ENCODE measurements at regions not wholly inside any gene's neighbourhood (a gene's known extent, or its start where the extent isn't known, plus 50 kb on each side); places are given as distances from the start of the nearest gene placed in this dataset.

- Histone ChIP-seq H3K4me1 (ENCODE audit: insufficient read depth, low read length, poor library complexity, severe bottlenecking) (no peaks in the 10 kb centered on the region), H3K79me2 (ENCODE audit: insufficient read depth, low read depth, low read length) (no peaks in the 10 kb centered on the region), H4K20me1 (ENCODE audit: insufficient read depth, low read length) (no peaks in the 10 kb centered on the region), H3K9me3 (ENCODE audit: low read length) (no peaks in the 10 kb centered on the region), H2AFZ (ENCODE audit: low read length) (no peak overlapping the region), H3K4me3 (ENCODE audit: low read depth, low read length, poor library complexity, severe bottlenecking) (no peak overlapping the region), H3K9me2 (ENCODE audit: insufficient read depth, low read length) (no peaks in the 10 kb centered on the region), H3K27ac (ENCODE audit: low read depth, low read length, poor library complexity, severe bottlenecking) (no peak overlapping the region), H3K4me2 (ENCODE audit: low read length) (no peak overlapping the region), H3K36me3 (ENCODE audit: insufficient read depth, low read length) (no peaks in the 10 kb centered on the region)
- DNase-seq (ENCODE audit: low spot score) = no peak
- POLR2A ChIA-PET = no interaction called here
- no TSS peak for BruUV-seq (replicated peaks)
- intact Hi-C loops (cut with micrococcal nuclease; ENCODE audit: unreplicated experiment) = no loop called here
- CTCF ChIA-PET (ENCODE audit: unreplicated experiment) = no interaction called here
- TF ChIP-seq EZH2phosphoT487 (IDR thresholded peaks at IDR 0.05; ENCODE audit: borderline replicate concordance, low read depth, low read length) (no peak), CTCF (conservative IDR thresholded peaks at IDR 0.05; ENCODE audit: low read length) (no peak)
Observed at GRCh38 chr5:89265511-89266179, 382.7 kb upstream of the MEF2C start.

- Histone ChIP-seq H3K79me2 (ENCODE audit: insufficient read depth, low read depth, low read length) (no peaks in the 10 kb centered on the region), H3K27ac (ENCODE audit: low read depth, low read length, poor library complexity, severe bottlenecking) (no peak overlapping the region), H3K9me2 (ENCODE audit: insufficient read depth, low read length) (no peaks in the 10 kb centered on the region), H3K36me3 (ENCODE audit: insufficient read depth, low read length) (no peaks in the 10 kb centered on the region), H3K4me3 (ENCODE audit: low read depth, low read length, poor library complexity, severe bottlenecking) (no peak overlapping the region), H2AFZ (ENCODE audit: low read length) (no peak overlapping the region), H3K4me2 (ENCODE audit: low read length) (no peak overlapping the region), H3K4me1 (ENCODE audit: insufficient read depth, low read length, poor library complexity, severe bottlenecking) (no peaks in the 10 kb centered on the region), H3K9me3 (ENCODE audit: low read length) (no peaks in the 10 kb centered on the region), H4K20me1 (ENCODE audit: insufficient read depth, low read length) (no peaks in the 10 kb centered on the region)
- TF ChIP-seq CTCF (conservative IDR thresholded peaks at IDR 0.05; ENCODE audit: low read length) (no peak), EZH2phosphoT487 (IDR thresholded peaks at IDR 0.05; ENCODE audit: borderline replicate concordance, low read depth, low read length) (no peak)
- no TSS peak for BruUV-seq (replicated peaks)
- CTCF ChIA-PET (ENCODE audit: unreplicated experiment) = no interaction called here
- DNase-seq (ENCODE audit: low spot score) = no peak
- POLR2A ChIA-PET = no interaction called here
- intact Hi-C loops (cut with micrococcal nuclease; ENCODE audit: unreplicated experiment) = no loop called here
Observed at GRCh38 chr5:89263846-89264245, 380.9 kb upstream of the MEF2C start.

- ChIA-PET POLR2A (interaction anchor here (1.3 kb wide), 1 partner anchor 10 kb away, joined by 4 read pairs; no protein-coding TSS in a partner anchor), CTCF (ENCODE audit: unreplicated experiment) (no interaction called here)
- H3K9me2 ChIP-seq (ENCODE audit: insufficient read depth, low read length) = no peaks in the 10 kb centered on the region
- no peaks in the 10 kb centered on the region for H3K9me3 ChIP-seq (ENCODE audit: low read length)
- BruUV-seq (replicated peaks) = no TSS peak
- H4K20me1 ChIP-seq (ENCODE audit: insufficient read depth, low read length) = no peaks in the 10 kb centered on the region
- intact Hi-C loops (cut with micrococcal nuclease; ENCODE audit: unreplicated experiment) = no loop called here
- no peak overlapping the region for H2AFZ ChIP-seq (ENCODE audit: low read length)
- no peak for TF ChIP-seq CTCF (conservative IDR thresholded peaks at IDR 0.05; ENCODE audit: low read length)
- no peak for TF ChIP-seq EZH2phosphoT487 (IDR thresholded peaks at IDR 0.05; ENCODE audit: borderline replicate concordance, low read depth, low read length)
- no peak overlapping the region for H3K27ac ChIP-seq (ENCODE audit: low read depth, low read length, poor library complexity, severe bottlenecking)
- H3K4me2 ChIP-seq (ENCODE audit: low read length) = no peak overlapping the region
- no peak for DNase-seq (ENCODE audit: low spot score)
- H3K36me3 ChIP-seq (ENCODE audit: insufficient read depth, low read length) = no peaks in the 10 kb centered on the region
- no peaks in the 10 kb centered on the region for H3K79me2 ChIP-seq (ENCODE audit: insufficient read depth, low read depth, low read length)
- no peaks in the 10 kb centered on the region for H3K4me1 ChIP-seq (ENCODE audit: insufficient read depth, low read length, poor library complexity, severe bottlenecking)
- no peak overlapping the region for H3K4me3 ChIP-seq (ENCODE audit: low read depth, low read length, poor library complexity, severe bottlenecking)
Observed at GRCh38 chr5:89262030-89262429, 379.0 kb upstream of the MEF2C start.

Data from OCI-LY7 (cell line).